Lung (tissue), 11 donors: ENCODE measurements at regions not wholly inside any gene's neighbourhood (a gene's known extent, or its start where the extent isn't known, plus 50 kb on each side); places are given as distances from the start of the nearest gene placed in this dataset.

Experiments
- ATAC-seq: fragments of 200-7000 bp; cut with Tn5 transposase; one replicate; pipeline ENCODE4 v1.9.1; 2020; ENCODE audit warnings: moderate number of reproducible peaks; ENCODE audit not compliant: insufficient read depth, low FRiP score
- DNase-seq, 3 donors: peaks; one replicate each; pipeline ENCODE4 v3.0.0-alpha.2; 2013 to 2017
- H3K27ac ChIP-seq, 2 donors: one replicate each; pipeline ENCODE4 v1.5.1; 2013; ENCODE audit warnings: mild to moderate bottlenecking in 2 of 2, moderate library complexity in 2 of 2, control low read depth in 1 of 2, inconsistent platforms in 1 of 2, low read depth in 1 of 2, low read length in 1 of 2
- H3K27me3 ChIP-seq, 3 donors: one replicate each; pipeline ENCODE4 v1.5.1; 2013; ENCODE audit warnings: low read length in 2 of 3; ENCODE audit not compliant: control insufficient read depth in 3 of 3, insufficient read depth in 3 of 3
- H3K36me3 ChIP-seq, 4 donors: one replicate each; pipeline ENCODE4 v1.5.1; 2013; ENCODE audit warnings: low read length in 4 of 4, mild to moderate bottlenecking in 1 of 4, moderate library complexity in 1 of 4; ENCODE audit not compliant: control insufficient read depth in 4 of 4, insufficient read depth in 4 of 4
- H3K4me1 ChIP-seq, 5 donors: one replicate each; pipeline ENCODE4 v1.5.1; 2013; ENCODE audit warnings: low read length in 5 of 5, mild to moderate bottlenecking in 2 of 5, moderate library complexity in 1 of 5; ENCODE audit not compliant: control insufficient read depth in 5 of 5, insufficient read depth in 5 of 5
- H3K4me3 ChIP-seq: one replicate; pipeline ENCODE4 v1.5.1; 2013; ENCODE audit warnings: mild to moderate bottlenecking, control low read depth, moderate library complexity
- H3K9ac ChIP-seq, 2 donors: one replicate each; pipeline ENCODE4 v1.5.1; 2013; ENCODE audit warnings: low read length in 2 of 2, control low read depth in 1 of 2; ENCODE audit not compliant: insufficient read depth in 1 of 2
- H3K9me3 ChIP-seq, 4 donors: one replicate each; pipeline ENCODE4 v1.5.1; 2013; ENCODE audit warnings: low read length in 3 of 4, mild to moderate bottlenecking in 1 of 4, moderate library complexity in 1 of 4; ENCODE audit not compliant: control insufficient read depth in 4 of 4, insufficient read depth in 3 of 4
- WGBS, 2 donors: extraction: QIAGEN DNeasy Blood & Tissue Kit; methylation state at CpG; one replicate each; pipeline ENCODE4 v1.1.7; 2013; 5-methylcytosine and 5-hydroxymethylcytosine counted together
- TF ChIP-seq, protein P1 (sequence below): IDR thresholded peaks from 2 replicates; pipeline ENCODE4 v1.5.1; 2012; ENCODE audit warnings: mild to moderate bottlenecking; ENCODE audit errors: control extremely low read depth, extremely low read depth
- donor health status: control.
- donor health status: control.
- donor health status: Bipolar disorder and iron deficiency.
- donor health status: healthy.
- donor health status: DM: yes; HTN: yes; CAD: no.

DNA sequence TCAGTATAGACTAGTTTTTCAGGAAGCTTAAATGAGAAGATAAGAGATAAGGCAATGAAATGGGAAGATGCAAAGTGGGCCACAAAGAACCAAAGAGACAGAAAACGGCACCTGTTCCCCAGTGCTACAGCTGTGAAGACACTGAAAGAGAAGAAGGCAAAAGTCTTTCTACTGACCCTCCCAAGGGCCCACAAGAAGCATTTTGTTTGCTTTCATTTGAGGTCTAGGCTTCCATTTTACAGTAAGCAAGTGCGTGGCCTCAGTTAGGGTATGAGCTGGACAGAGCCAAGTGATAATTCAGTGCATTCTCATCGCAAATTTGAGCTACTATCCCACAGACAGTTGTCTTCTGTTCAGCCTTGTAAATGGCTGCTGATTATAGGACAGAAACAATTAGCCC, 53.4 kb upstream of the STK17B start:
- 92 to 96% methylated on average over 3 of the region's 3 CpGs for WGBS, 2 donors

DNA sequence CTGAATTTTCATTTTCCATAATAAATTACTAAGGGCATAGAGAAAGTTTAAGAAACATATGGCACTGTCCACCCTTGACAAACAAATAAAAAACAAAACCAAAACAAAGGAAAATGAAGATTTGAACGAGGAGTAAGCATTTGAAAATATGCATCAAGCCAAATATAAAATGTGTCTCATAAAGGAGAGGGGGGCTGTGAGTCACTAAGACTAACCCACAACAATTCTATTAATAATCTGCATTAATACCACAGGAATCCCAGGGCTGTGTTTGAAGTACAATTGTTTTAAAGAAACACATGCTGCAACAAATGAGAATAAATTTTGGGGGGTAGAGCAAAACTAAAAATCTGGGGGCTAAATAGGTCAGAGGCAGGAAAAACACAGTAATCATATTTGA, 53.8 kb upstream of the STK17B start:
- TF ChIP-seq, protein P1, sequence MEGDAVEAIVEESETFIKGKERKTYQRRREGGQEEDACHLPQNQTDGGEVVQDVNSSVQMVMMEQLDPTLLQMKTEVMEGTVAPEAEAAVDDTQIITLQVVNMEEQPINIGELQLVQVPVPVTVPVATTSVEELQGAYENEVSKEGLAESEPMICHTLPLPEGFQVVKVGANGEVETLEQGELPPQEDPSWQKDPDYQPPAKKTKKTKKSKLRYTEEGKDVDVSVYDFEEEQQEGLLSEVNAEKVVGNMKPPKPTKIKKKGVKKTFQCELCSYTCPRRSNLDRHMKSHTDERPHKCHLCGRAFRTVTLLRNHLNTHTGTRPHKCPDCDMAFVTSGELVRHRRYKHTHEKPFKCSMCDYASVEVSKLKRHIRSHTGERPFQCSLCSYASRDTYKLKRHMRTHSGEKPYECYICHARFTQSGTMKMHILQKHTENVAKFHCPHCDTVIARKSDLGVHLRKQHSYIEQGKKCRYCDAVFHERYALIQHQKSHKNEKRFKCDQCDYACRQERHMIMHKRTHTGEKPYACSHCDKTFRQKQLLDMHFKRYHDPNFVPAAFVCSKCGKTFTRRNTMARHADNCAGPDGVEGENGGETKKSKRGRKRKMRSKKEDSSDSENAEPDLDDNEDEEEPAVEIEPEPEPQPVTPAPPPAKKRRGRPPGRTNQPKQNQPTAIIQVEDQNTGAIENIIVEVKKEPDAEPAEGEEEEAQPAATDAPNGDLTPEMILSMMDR = no peak

More for the DNA sequence above, 53.4 kb upstream of the STK17B start:
- ATAC-seq (no peak), DNase-seq (no peak)
- peaks cover 0 to 1% (median 0%) of the 10 kb centered on the region in 5 donors for H3K4me1 ChIP-seq
- H3K27me3 ChIP-seq = no peaks in the 10 kb centered on the region
- H3K27ac ChIP-seq = no peak overlapping the region
- H3K4me3 ChIP-seq = no peak overlapping the region
- peaks cover 0 to 3% (median 0%) of the 10 kb centered on the region in 4 donors for H3K36me3 ChIP-seq
- no peaks in the 10 kb centered on the region for H3K9me3 ChIP-seq
- TF ChIP-seq, protein P1 = no peak
- H3K9ac ChIP-seq = no peak overlapping the region

DNA sequence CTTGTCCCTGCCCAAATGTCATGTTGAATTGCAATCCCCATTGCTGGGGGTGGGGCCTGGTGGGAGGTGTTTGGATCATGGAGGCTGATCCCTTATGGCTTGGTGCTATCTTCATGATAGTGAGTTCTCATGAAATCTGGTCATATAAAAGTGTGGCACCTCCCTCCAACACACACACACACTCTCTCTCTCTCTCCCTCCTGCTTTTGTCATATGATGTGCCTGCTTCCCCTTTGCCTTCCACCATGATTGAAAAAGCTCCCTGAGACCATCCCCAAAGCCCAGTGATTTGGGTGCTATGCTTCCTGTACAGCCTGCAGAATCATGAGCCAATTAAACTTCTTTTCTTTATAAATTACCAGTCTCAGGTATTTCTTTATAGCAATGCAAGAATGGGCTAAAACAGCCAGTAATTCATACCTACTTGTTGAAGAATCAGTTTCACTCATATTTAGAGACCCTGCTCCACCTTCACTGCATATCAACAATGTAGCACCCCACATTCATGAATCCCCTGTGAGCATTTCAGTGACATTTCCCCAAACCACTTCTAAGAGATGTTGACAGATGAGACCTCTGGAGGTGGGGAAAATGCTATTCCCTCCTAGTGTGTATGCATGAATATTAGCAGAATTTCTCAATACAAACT, 54.8 kb upstream of the STK17B start:
- ATAC-seq = no peak

More for the DNA sequence above, 53.8 kb upstream of the STK17B start:
- Histone ChIP-seq H3K27ac (no peak overlapping the region), H3K9me3 (no peaks in the 10 kb centered on the region), H3K4me1 (peaks cover 0 to 1% (median 0%) of the 10 kb centered on the region in 5 donors), H3K36me3 (peaks cover 0 to 3% (median 0%) of the 10 kb centered on the region in 4 donors), H3K9ac (no peak overlapping the region), H3K4me3 (no peak overlapping the region), H3K27me3 (no peaks in the 10 kb centered on the region)
- WGBS, 2 donors = 53 to 70% methylated on average over 1 of the region's 1 CpG
- ATAC-seq = no peak
- DNase-seq = no peak

More for the DNA sequence above, 54.8 kb upstream of the STK17B start:
- H3K4me3 ChIP-seq = no peak overlapping the region
- H3K9ac ChIP-seq = no peak overlapping the region
- DNase-seq = no peak
- no peaks in the 10 kb centered on the region for H3K9me3 ChIP-seq
- H3K27ac ChIP-seq = no peak overlapping the region
- peaks cover 0 to 1% (median 0%) of the 10 kb centered on the region in 5 donors for H3K4me1 ChIP-seq
- no peaks in the 10 kb centered on the region for H3K27me3 ChIP-seq
- peaks cover 0 to 3% (median 0%) of the 10 kb centered on the region in 4 donors for H3K36me3 ChIP-seq
- TF ChIP-seq, protein P1 = no peak
